ENCODE measurements at regions not wholly inside any gene's neighbourhood (a gene's known extent, or its start where the extent isn't known, plus 50 kb on each side); places are given as distances from the start of the nearest gene placed in this dataset.
"Not testable (repeated sequence)": the region's sequence is repeated elsewhere in the genome, so short reads cannot be mapped to it uniquely, and the experiment has no call there.

DNA sequence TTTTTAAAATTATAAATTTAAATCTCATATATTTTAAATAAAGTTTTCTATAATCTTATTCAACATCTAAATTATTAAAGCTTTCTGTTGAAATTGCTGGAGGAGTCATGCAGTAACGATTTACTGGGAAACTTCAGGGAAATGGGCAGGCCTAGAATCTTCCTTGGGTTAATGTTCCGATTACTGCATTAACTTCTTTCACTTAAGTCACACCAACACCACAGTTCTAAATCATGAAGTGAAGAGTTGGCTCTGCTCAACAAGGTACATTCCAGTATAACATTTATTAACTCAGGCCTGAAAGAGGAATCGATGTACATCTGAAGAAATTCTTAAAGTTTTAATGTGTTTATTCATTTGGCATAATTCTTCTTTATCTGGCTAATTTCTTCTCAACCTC is 244.3 kb downstream of the CCER1 start:
- no peak for DNase-seq (ENCODE audit: low read depth, low spot score)
- H3K27ac Mint-ChIP-seq (ENCODE audit: unreplicated experiment), result no peak overlapping the region
- no peaks in the 10 kb centered on the region for H3K4me1 Mint-ChIP-seq
- H3K9me3 Mint-ChIP-seq, result no peaks in the 10 kb centered on the region
- H3K27me3 Mint-ChIP-seq (ENCODE audit: low read depth), result no peaks in the 10 kb centered on the region
- TF ChIP-seq, protein P1, sequence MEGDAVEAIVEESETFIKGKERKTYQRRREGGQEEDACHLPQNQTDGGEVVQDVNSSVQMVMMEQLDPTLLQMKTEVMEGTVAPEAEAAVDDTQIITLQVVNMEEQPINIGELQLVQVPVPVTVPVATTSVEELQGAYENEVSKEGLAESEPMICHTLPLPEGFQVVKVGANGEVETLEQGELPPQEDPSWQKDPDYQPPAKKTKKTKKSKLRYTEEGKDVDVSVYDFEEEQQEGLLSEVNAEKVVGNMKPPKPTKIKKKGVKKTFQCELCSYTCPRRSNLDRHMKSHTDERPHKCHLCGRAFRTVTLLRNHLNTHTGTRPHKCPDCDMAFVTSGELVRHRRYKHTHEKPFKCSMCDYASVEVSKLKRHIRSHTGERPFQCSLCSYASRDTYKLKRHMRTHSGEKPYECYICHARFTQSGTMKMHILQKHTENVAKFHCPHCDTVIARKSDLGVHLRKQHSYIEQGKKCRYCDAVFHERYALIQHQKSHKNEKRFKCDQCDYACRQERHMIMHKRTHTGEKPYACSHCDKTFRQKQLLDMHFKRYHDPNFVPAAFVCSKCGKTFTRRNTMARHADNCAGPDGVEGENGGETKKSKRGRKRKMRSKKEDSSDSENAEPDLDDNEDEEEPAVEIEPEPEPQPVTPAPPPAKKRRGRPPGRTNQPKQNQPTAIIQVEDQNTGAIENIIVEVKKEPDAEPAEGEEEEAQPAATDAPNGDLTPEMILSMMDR (conservative IDR thresholded peaks at IDR 0.05), result no peak
- H3K36me3 Mint-ChIP-seq (ENCODE audit: low read depth), result no peaks in the 10 kb centered on the region
- no peak overlapping the region for H3K4me3 Mint-ChIP-seq

DNA sequence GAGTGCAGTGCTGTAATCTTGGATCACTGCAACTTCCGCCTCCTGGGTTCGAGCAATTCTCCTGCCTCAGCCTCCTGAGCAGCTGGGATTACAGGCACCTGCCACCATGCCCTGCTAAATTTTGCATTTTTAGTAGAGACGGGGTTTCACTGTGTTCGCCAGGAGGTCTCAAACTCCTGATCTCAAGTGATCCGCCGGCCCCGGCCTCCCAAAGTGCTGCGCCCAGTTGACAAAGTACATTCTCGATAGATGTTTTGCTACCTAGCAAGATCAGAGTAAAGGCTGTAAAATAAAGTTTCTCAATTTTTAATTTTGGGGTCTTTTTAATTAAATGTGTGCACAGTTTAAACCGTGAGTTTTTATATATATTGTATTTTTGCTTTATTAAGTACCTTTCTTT is 248.9 kb downstream of the CCER1 start:
- H3K27me3 Mint-ChIP-seq (ENCODE audit: low read depth), result no peaks in the 10 kb centered on the region
- TF ChIP-seq, protein P1 (conservative IDR thresholded peaks at IDR 0.05), result no peak
- H3K36me3 Mint-ChIP-seq (ENCODE audit: low read depth), result no peaks in the 10 kb centered on the region
- H3K4me3 Mint-ChIP-seq, result no peak overlapping the region
- H3K9me3 Mint-ChIP-seq, result no peaks in the 10 kb centered on the region
- no peak for DNase-seq (ENCODE audit: low read depth, low spot score)
- H3K27ac Mint-ChIP-seq (ENCODE audit: unreplicated experiment), result no peak overlapping the region
- no peaks in the 10 kb centered on the region for H3K4me1 Mint-ChIP-seq

DNA sequence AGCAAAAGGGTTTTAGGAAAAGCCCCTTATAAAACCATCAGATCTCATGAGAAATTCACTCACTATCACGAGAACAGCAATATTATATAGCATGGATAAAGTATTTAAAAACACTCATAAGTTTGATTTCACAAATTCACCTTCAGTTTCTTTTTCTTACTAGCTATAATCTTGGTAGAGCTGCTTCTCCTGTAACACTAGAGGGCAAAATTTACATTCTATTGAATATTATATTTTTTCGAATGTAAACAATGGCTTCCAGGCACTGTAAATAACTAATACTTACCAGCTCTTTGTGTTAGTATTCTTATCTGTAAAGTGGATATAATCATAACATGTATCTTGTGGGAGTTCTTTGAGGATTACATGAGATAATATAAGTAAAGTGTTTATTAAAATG is 259.6 kb downstream of the CCER1 start:
- H3K27me3 Mint-ChIP-seq (ENCODE audit: low read depth), result no peaks in the 10 kb centered on the region
- DNase-seq (ENCODE audit: low read depth, low spot score), result no peak
- TF ChIP-seq, protein P1 (conservative IDR thresholded peaks at IDR 0.05), result peak; percentile 30
- H3K9me3 Mint-ChIP-seq, result no peaks in the 10 kb centered on the region
- no peak overlapping the region for H3K27ac Mint-ChIP-seq (ENCODE audit: unreplicated experiment)
- H3K36me3 Mint-ChIP-seq (ENCODE audit: low read depth), result no peaks in the 10 kb centered on the region
- H3K4me1 Mint-ChIP-seq, result no peaks in the 10 kb centered on the region
- H3K4me3 Mint-ChIP-seq, result no peak overlapping the region

DNA sequence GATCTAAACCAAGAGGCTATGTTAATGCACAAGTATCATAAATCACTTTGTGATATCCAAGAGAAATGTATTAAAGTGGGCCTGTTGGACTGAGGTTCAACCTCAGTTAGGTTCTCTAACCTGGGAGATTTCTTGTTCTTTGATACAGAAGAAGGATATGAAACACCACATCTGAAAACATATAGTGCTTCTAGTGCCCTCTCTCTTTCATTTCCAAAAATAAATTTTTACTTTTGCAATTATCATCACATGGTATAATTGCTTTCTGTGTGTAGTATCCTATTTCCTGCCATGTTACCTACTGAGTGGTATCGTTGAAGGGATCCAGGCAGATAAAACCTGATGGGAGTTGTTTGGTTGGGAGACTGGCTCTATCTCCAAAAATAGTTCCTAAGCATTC is 264.9 kb downstream of the CCER1 start:
- TF ChIP-seq, protein P1 (conservative IDR thresholded peaks at IDR 0.05), result no peak

DNA sequence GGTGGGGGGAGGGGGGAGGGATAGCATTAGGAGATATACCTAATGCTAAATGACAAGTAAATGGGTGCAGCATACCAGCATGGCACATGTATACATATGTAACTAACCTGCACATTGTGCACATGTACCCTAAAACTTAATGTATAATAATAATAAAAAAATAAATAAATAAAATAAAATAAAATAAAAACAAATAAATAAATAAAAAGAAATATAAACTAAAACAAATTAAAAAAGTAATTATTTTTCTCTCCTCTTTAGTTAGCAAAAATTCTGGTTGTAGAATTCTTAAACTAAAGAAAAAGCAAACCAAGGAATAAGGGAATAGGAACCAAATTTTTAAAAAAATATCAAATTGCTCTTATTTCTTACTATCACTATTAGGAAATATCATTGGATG is 267.3 kb downstream of the CCER1 start:
- H3K27me3 Mint-ChIP-seq (ENCODE audit: low read depth); DNase-seq (ENCODE audit: low read depth, low spot score); H3K9me3 Mint-ChIP-seq; H3K27ac Mint-ChIP-seq (ENCODE audit: unreplicated experiment); H3K4me3 Mint-ChIP-seq; H3K4me1 Mint-ChIP-seq; H3K36me3 Mint-ChIP-seq (ENCODE audit: low read depth): not testable (repeated sequence)

More for the DNA sequence above, 264.9 kb downstream of the CCER1 start:
- H3K4me3 Mint-ChIP-seq, result no peak overlapping the region
- DNase-seq (ENCODE audit: low read depth, low spot score), result no peak
- H3K4me1 Mint-ChIP-seq, result no peaks in the 10 kb centered on the region
- no peaks in the 10 kb centered on the region for H3K36me3 Mint-ChIP-seq (ENCODE audit: low read depth)
- no peaks in the 10 kb centered on the region for H3K27me3 Mint-ChIP-seq (ENCODE audit: low read depth)
- H3K27ac Mint-ChIP-seq (ENCODE audit: unreplicated experiment), result no peak overlapping the region
- H3K9me3 Mint-ChIP-seq, result no peaks in the 10 kb centered on the region

DNA sequence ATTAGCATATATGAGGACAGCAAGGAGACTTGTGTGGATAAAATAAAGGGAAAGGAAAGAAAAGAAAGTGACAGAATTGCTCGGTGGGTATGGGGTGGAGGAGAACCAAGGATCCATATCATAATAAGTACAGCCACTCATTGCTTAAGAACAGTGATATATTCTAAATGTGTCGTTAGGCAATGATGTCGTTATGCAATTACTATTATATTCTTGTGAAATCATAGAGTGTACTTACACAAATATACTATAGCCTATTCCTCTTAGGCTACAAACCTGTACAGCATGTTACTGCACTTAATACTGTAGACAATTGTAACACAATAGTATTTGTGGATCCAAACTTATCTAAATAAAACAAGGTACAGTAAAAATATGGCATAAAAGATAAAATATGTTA is 271.1 kb downstream of the CCER1 start:
- TF ChIP-seq, protein P1 (conservative IDR thresholded peaks at IDR 0.05), result no peak
- no peak overlapping the region for H3K27ac Mint-ChIP-seq (ENCODE audit: unreplicated experiment)
- H3K4me1 Mint-ChIP-seq, result no peaks in the 10 kb centered on the region
- no peaks in the 10 kb centered on the region for H3K36me3 Mint-ChIP-seq (ENCODE audit: low read depth)
- no peak overlapping the region for H3K4me3 Mint-ChIP-seq
- H3K9me3 Mint-ChIP-seq, result no peaks in the 10 kb centered on the region
- DNase-seq (ENCODE audit: low read depth, low spot score), result no peak
- H3K27me3 Mint-ChIP-seq (ENCODE audit: low read depth), result no peaks in the 10 kb centered on the region
